ENCODE measurements at regions not wholly inside any gene's neighbourhood (a gene's known extent, or its start where the extent isn't known, plus 50 kb on each side); places are given as distances from the start of the nearest gene placed in this dataset.

DNA sequence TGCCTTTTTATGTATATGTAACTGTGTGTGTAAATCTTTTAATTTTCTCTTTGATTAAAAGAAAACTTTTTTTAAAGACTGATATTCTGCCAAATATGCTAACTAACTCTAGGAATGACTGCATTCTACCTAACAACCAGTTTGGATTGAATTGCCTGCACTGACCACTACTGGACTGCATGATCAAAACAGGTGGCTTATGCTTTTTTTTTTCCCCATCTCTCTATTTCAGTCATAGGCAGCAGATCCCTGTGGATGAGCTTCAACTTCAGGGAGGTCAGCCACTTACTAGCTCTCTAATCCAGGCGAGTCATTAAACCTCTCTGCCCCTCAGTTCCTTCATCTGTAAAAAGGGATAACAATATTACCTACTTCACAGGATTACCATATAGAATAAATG is 138.6 kb upstream of the SERTAD2 start:
- peaks cover 0 to 4% of the 10 kb centered on the region in 2 experiments; a peak in 1 of 5 replicates for H3K9me3 Mint-ChIP-seq
- no peak for DNase-seq

More for the DNA sequence above, 138.6 kb upstream of the SERTAD2 start:
- Histone ChIP-seq H2BK15ac (ENCODE audit: low read depth, low read length) (no peak overlapping the region), H2AFZ (ENCODE audit: low read length) (no peak overlapping the region), H3K18ac (ENCODE audit: insufficient read length, low read depth, low read length) (no peak overlapping the region), H4K91ac (ENCODE audit: insufficient read length, low read depth, low read length) (no peak overlapping the region), H2BK120ac (ENCODE audit: low read depth, low read length, poor library complexity, severe bottlenecking) (no peak overlapping the region), H4K8ac (replicated peaks; ENCODE audit: insufficient read length, low read depth, low read length) (no peak overlapping the region), H3K9me3 (ENCODE audit: control insufficient read depth, low read depth, low read length) (no peaks in the 10 kb centered on the region), H4K20me1 (ENCODE audit: control insufficient read depth, insufficient read depth, insufficient read length) (no peaks in the 10 kb centered on the region), H3K23ac (ENCODE audit: insufficient read length, low read depth, low read length) (no peak overlapping the region), H2BK12ac (ENCODE audit: insufficient read length, low read depth, low read length) (no peak overlapping the region), H3T11ph (ENCODE audit: low read length) (no peak overlapping the region), H3K23me2 (ENCODE audit: insufficient read length, low read depth, low read length, poor library complexity, severe bottlenecking) (no peaks in the 10 kb centered on the region), H3K56ac (ENCODE audit: insufficient read length, low read depth, low read length) (no peak overlapping the region), H3K79me1 (ENCODE audit: insufficient read depth, low read depth, low read length, poor library complexity, severe bottlenecking) (no peaks in the 10 kb centered on the region), H3K27ac (ENCODE audit: insufficient read length, low read depth, low read length) (no peak overlapping the region), H3K14ac (ENCODE audit: insufficient read depth, low read length) (no peak overlapping the region), H4K5ac (ENCODE audit: insufficient read length, low read depth, low read length) (no peak overlapping the region), H3K27me3 (ENCODE audit: insufficient read depth, low read length) (no peaks in the 10 kb centered on the region), H2BK20ac (ENCODE audit: low read depth, low read length, poor library complexity, severe bottlenecking) (no peak overlapping the region), H2AK5ac (ENCODE audit: insufficient read length, low read length) (no peak overlapping the region), H3K9ac (ENCODE audit: extremely low read depth, insufficient read length, low read length) (no peak overlapping the region), H3K4me1 (ENCODE audit: insufficient read depth, low read length) (no peaks in the 10 kb centered on the region), H3K4ac (ENCODE audit: low read depth, low read length) (no peak overlapping the region), H3K4me2 (ENCODE audit: insufficient read depth, insufficient read length, low read length) (no peak overlapping the region), H2BK5ac (ENCODE audit: insufficient read length, low read length) (no peak overlapping the region), H3K79me2 (ENCODE audit: insufficient read depth, low read length) (no peaks in the 10 kb centered on the region)
- H3K4me3 Mint-ChIP-seq, result no peak overlapping the region
- peaks cover 21 to 22% of the 10 kb centered on the region in 2 experiments for H3K4me1 Mint-ChIP-seq
- H3K27me3 Mint-ChIP-seq (ENCODE audit: low read depth), result peaks cover 2% of the 10 kb centered on the region
- H3K36me3 Mint-ChIP-seq (ENCODE audit: insufficient read depth in 1 of 3, low read depth in 3 of 3), result 0 out of 7 replicates have a peak, but pooled peaks cover 0 to 8% (median 0%) of the 10 kb centered on the region in 3 experiments
- TF ChIP-seq CTCF (conservative IDR thresholded peaks at IDR 0.05), result no peak
- WGBS (ENCODE audit: extremely low coverage, insufficient read length, low lambda C conversion rate), result no CpG with 5 or more reads among the region's 1 CpG
- H3K27ac Mint-ChIP-seq, result no peak overlapping the region

All from H9 (cell line).